ENCODE measurements at regions not wholly inside any gene's neighbourhood (a gene's known extent, or its start where the extent isn't known, plus 50 kb on each side); places are given as distances from the start of the nearest gene placed in this dataset.

DNA sequence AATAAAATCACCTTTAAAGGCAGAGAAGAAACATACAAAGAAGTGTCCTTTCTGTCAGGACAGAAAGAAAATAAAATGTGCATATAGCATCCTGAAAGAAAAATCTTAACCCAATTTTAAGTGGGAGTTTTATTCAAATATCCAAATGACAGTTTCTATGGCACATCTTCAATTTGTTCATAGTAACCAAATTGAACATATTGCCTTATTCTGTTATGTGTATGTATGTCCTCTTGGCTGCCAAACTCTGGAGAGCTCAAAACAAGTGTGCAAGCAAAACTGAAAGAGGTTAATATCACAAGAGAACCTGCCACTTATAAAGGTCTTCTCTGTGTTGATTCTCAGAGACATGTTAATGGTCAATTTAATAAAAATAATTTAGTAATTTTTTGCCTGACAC, 334.7 kb downstream of the BCKDHB start:
- TF ChIP-seq EZH2 (IDR thresholded peaks at IDR 0.05; ENCODE audit: borderline replicate concordance, low read depth, low read length, poor library complexity, severe bottlenecking): no peak
- TF ChIP-seq, protein P1, sequence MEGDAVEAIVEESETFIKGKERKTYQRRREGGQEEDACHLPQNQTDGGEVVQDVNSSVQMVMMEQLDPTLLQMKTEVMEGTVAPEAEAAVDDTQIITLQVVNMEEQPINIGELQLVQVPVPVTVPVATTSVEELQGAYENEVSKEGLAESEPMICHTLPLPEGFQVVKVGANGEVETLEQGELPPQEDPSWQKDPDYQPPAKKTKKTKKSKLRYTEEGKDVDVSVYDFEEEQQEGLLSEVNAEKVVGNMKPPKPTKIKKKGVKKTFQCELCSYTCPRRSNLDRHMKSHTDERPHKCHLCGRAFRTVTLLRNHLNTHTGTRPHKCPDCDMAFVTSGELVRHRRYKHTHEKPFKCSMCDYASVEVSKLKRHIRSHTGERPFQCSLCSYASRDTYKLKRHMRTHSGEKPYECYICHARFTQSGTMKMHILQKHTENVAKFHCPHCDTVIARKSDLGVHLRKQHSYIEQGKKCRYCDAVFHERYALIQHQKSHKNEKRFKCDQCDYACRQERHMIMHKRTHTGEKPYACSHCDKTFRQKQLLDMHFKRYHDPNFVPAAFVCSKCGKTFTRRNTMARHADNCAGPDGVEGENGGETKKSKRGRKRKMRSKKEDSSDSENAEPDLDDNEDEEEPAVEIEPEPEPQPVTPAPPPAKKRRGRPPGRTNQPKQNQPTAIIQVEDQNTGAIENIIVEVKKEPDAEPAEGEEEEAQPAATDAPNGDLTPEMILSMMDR (conservative IDR thresholded peaks at IDR 0.05; ENCODE audit: low read depth, low read length): no peak
